ENCODE measurements at regions not wholly inside any gene's neighbourhood (a gene's known extent, or its start where the extent isn't known, plus 50 kb on each side); places are given as distances from the start of the nearest gene placed in this dataset.

DNA sequence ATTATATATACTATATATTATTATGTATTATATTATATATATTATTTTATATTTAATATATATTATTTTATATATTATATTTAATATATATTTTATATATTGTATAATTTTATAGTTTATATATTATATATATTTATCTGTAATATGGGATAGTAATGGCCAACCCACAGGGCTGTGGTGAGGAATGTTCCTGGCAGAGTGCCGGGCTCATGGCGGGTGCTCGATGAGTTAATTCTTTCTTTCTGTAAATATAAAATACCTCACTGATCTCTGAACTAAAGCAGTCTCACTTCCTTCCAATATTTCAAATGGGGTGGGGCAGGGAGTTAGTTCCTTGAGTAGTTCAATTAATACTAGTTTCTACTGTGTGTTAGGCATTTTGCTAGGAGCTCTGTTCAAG, 389.4 kb downstream of the TSN start:
- H3K36me3 ChIP-seq (ENCODE audit: control insufficient read depth, insufficient read depth, low read length), result no peaks in the 10 kb centered on the region
- no peaks in the 10 kb centered on the region for H3K9me1 ChIP-seq (ENCODE audit: control insufficient read depth, insufficient read depth, low read length)
- TF ChIP-seq ZBTB8A (IDR thresholded peaks at IDR 0.05; ENCODE audit: partially characterized antibody) (no peak), POLR2H (tag; IDR thresholded peaks at IDR 0.05; ENCODE audit: low read depth) (no peak), XRCC3 (IDR thresholded peaks at IDR 0.05) (no peak), ZFP1 (CRISPR knock-in tag; IDR thresholded peaks at IDR 0.05) (no peak), GABPB1 (CRISPR knock-in tag; IDR thresholded peaks at IDR 0.05) (no peak), ZNF174 (CRISPR knock-in tag; IDR thresholded peaks at IDR 0.05) (no peak), HCFC1 (IDR thresholded peaks at IDR 0.05; ENCODE audit: low read depth, low read length) (no peak), CBX5 (IDR thresholded peaks at IDR 0.05; ENCODE audit: borderline replicate concordance, low read depth) (no peak)
- WGBS (ENCODE audit: insufficient coverage, low coverage, missing lambda C conversion rate), result 3% methylated on average over 3 of the region's 3 CpGs
- no peak overlapping the region for H2AFZ ChIP-seq (ENCODE audit: low read depth, low read length)
- ATAC-seq (no peak), FAIRE-seq (no peak), DNase-seq (ENCODE audit: extremely low read depth in 1 of 4, low spot score in 3 of 4) (no peak)
- no TSS peak for BruUV-seq (replicated peaks)
- POLR2A ChIA-PET, result interaction anchor here (1.1 kb wide), 1 partner anchor 12 kb away, joined by 4 read pairs; no protein-coding TSS in a partner anchor
- no peaks in the 10 kb centered on the region for H3K79me2 ChIP-seq (ENCODE audit: control insufficient read depth, insufficient read depth, low read length)
- no peak overlapping the region for H3K4me2 ChIP-seq (ENCODE audit: insufficient read depth, low read length)
- CTCF ChIA-PET (ENCODE audit: low intra/inter-chr PET ratio), result no interaction called here
- no peak overlapping the region for H3K27ac ChIP-seq (ENCODE audit: extremely low read depth, low read depth, low read length)
- intact Hi-C loops (cut with micrococcal nuclease), result no loop called here
- H3K9ac ChIP-seq (ENCODE audit: insufficient read depth in 1 of 2, low read depth in 2 of 2, low read length in 2 of 2), result no peak overlapping the region
- no peaks in the 10 kb centered on the region for H4K20me1 ChIP-seq (replicated peaks; ENCODE audit: control insufficient read depth, insufficient read depth, low read length)
- H3K9me3 ChIP-seq (replicated peaks; ENCODE audit: control insufficient read depth, insufficient read depth, low read depth, low read length), result no peaks in the 10 kb centered on the region
- no peaks in the 10 kb centered on the region for H3K4me1 ChIP-seq (replicated peaks in 1 of 2; ENCODE audit: control insufficient read depth in 2 of 2, insufficient read depth in 2 of 2, low read length in 2 of 2)
- no peak overlapping the region for H3K4me3 ChIP-seq
- in situ Hi-C loops (cut with MboI), result no loop called here
- no peaks in the 10 kb centered on the region for H3K27me3 ChIP-seq (ENCODE audit: control insufficient read depth in 2 of 2, insufficient read depth in 2 of 2, low read length in 2 of 2)

- ChIA-PET CTCF (ENCODE audit: low intra/inter-chr PET ratio) (no interaction called here), POLR2A (interaction anchor here (1.1 kb wide), 1 partner anchor 13 kb away, joined by 4 read pairs; no protein-coding TSS in a partner anchor)
- H3K9me1 ChIP-seq (ENCODE audit: control insufficient read depth, insufficient read depth, low read length), result no peaks in the 10 kb centered on the region
- ATAC-seq, result no peak
- no peaks in the 10 kb centered on the region for H3K4me1 ChIP-seq (replicated peaks in 1 of 2; ENCODE audit: control insufficient read depth in 2 of 2, insufficient read depth in 2 of 2, low read length in 2 of 2)
- H3K27ac ChIP-seq (ENCODE audit: extremely low read depth, low read depth, low read length), result no peak overlapping the region
- H3K27me3 ChIP-seq (ENCODE audit: control insufficient read depth in 2 of 2, insufficient read depth in 2 of 2, low read length in 2 of 2), result no peaks in the 10 kb centered on the region
- in situ Hi-C loops (cut with MboI), result no loop called here
- no peaks in the 10 kb centered on the region for H3K9me3 ChIP-seq (replicated peaks; ENCODE audit: control insufficient read depth, insufficient read depth, low read depth, low read length)
- BruUV-seq (replicated peaks), result no TSS peak
- no peaks in the 10 kb centered on the region for H3K36me3 ChIP-seq (ENCODE audit: control insufficient read depth, insufficient read depth, low read length)
- no peak overlapping the region for H3K4me3 ChIP-seq
- no peaks in the 10 kb centered on the region for H3K79me2 ChIP-seq (ENCODE audit: control insufficient read depth, insufficient read depth, low read length)
- H3K4me2 ChIP-seq (ENCODE audit: insufficient read depth, low read length), result no peak overlapping the region
- no peaks in the 10 kb centered on the region for H4K20me1 ChIP-seq (replicated peaks; ENCODE audit: control insufficient read depth, insufficient read depth, low read length)
- no peak overlapping the region for H3K9ac ChIP-seq (ENCODE audit: insufficient read depth in 1 of 2, low read depth in 2 of 2, low read length in 2 of 2)
- WGBS (ENCODE audit: insufficient coverage, low coverage, missing lambda C conversion rate), result 0% methylated on average over 3 of the region's 3 CpGs
- intact Hi-C loops (cut with micrococcal nuclease), result no loop called here
- FAIRE-seq, result no peak
- no peak for DNase-seq (ENCODE audit: extremely low read depth in 1 of 4, low spot score in 3 of 4)
- H2AFZ ChIP-seq (ENCODE audit: low read depth, low read length), result no peak overlapping the region
- TF ChIP-seq, protein P1, sequence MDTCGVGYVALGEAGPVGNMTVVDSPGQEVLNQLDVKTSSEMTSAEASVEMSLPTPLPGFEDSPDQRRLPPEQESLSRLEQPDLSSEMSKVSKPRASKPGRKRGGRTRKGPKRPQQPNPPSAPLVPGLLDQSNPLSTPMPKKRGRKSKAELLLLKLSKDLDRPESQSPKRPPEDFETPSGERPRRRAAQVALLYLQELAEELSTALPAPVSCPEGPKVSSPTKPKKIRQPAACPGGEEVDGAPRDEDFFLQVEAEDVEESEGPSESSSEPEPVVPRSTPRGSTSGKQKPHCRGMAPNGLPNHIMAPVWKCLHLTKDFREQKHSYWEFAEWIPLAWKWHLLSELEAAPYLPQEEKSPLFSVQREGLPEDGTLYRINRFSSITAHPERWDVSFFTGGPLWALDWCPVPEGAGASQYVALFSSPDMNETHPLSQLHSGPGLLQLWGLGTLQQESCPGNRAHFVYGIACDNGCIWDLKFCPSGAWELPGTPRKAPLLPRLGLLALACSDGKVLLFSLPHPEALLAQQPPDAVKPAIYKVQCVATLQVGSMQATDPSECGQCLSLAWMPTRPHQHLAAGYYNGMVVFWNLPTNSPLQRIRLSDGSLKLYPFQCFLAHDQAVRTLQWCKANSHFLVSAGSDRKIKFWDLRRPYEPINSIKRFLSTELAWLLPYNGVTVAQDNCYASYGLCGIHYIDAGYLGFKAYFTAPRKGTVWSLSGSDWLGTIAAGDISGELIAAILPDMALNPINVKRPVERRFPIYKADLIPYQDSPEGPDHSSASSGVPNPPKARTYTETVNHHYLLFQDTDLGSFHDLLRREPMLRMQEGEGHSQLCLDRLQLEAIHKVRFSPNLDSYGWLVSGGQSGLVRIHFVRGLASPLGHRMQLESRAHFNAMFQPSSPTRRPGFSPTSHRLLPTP (IDR thresholded peaks at IDR 0.05; ENCODE audit: borderline replicate concordance, extremely low read depth, insufficient read length), result no peak
- TF ChIP-seq ZNF316 (IDR thresholded peaks at IDR 0.05) (no peak), ZNF431 (CRISPR knock-in tag; IDR thresholded peaks at IDR 0.05) (no peak), PTRF (tag; IDR thresholded peaks at IDR 0.05) (no peak), TCF3 (CRISPR knock-in tag; IDR thresholded peaks at IDR 0.05) (no peak), TEAD2 (tag; IDR thresholded peaks at IDR 0.05) (no peak), ZZZ3 (IDR thresholded peaks at IDR 0.05) (no peak)
- TF ChIP-seq, protein P2, sequence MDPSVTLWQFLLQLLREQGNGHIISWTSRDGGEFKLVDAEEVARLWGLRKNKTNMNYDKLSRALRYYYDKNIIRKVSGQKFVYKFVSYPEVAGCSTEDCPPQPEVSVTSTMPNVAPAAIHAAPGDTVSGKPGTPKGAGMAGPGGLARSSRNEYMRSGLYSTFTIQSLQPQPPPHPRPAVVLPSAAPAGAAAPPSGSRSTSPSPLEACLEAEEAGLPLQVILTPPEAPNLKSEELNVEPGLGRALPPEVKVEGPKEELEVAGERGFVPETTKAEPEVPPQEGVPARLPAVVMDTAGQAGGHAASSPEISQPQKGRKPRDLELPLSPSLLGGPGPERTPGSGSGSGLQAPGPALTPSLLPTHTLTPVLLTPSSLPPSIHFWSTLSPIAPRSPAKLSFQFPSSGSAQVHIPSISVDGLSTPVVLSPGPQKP (CRISPR knock-in tag; IDR thresholded peaks at IDR 0.05), result no peak
These were observed 390.4 kb downstream of the TSN start for GRCh38 chr2:122145856-122146255.
